Esophagus (tissue), 2 donors: ENCODE measurements at regions not wholly inside any gene's neighbourhood (a gene's known extent, or its start where the extent isn't known, plus 50 kb on each side); places are given as distances from the start of the nearest gene placed in this dataset.

Source experiments
- H3K27ac ChIP-seq, 2 donors: one replicate each; pipeline ENCODE4 v1.5.1; 2013; ENCODE audit warnings: low read depth in 2 of 2, mild to moderate bottlenecking in 2 of 2, inconsistent platforms in 1 of 2, low read length in 1 of 2, moderate library complexity in 1 of 2
- H3K27me3 ChIP-seq, 2 donors: one replicate each; pipeline ENCODE4 v1.6.1; 2013; ENCODE audit warnings: low read length in 2 of 2, control low read depth in 1 of 2, mild to moderate bottlenecking in 1 of 2; ENCODE audit not compliant: insufficient read depth in 2 of 2, control insufficient read depth in 1 of 2
- H3K36me3 ChIP-seq, 2 donors: one replicate each; pipeline ENCODE4 v1.6.1; 2013; ENCODE audit warnings: low read length in 1 of 2; ENCODE audit not compliant: control insufficient read depth in 2 of 2, insufficient read depth in 2 of 2
- H3K4me1 ChIP-seq, 2 donors: one replicate each; pipeline ENCODE4 v1.6.1; 2013; ENCODE audit warnings: low read length in 1 of 2; ENCODE audit not compliant: control insufficient read depth in 2 of 2, insufficient read depth in 2 of 2
- H3K4me3 ChIP-seq, 2 donors: one replicate each; pipeline ENCODE4 v1.5.1; 2013; ENCODE audit warnings: low read length in 2 of 2, mild to moderate bottlenecking in 2 of 2, low read depth in 1 of 2, moderate library complexity in 1 of 2
- H3K9me3 ChIP-seq, 2 donors: one replicate each; pipeline ENCODE4 v1.6.1; 2013; ENCODE audit warnings: mild to moderate bottlenecking in 2 of 2, low read depth in 1 of 2, low read length in 1 of 2, moderate library complexity in 1 of 2; ENCODE audit not compliant: control insufficient read depth in 2 of 2, insufficient read depth in 1 of 2
- WGBS, 2 donors: extraction: QIAGEN DNeasy Blood & Tissue Kit; methylation state at CpG; one replicate each; pipeline ENCODE4 v1.1.7; 2013; 5-methylcytosine and 5-hydroxymethylcytosine counted together
- donor health status: healthy with polysubstance abuse.
- donor health status: Bipolar disorder and iron deficiency.

DNA sequence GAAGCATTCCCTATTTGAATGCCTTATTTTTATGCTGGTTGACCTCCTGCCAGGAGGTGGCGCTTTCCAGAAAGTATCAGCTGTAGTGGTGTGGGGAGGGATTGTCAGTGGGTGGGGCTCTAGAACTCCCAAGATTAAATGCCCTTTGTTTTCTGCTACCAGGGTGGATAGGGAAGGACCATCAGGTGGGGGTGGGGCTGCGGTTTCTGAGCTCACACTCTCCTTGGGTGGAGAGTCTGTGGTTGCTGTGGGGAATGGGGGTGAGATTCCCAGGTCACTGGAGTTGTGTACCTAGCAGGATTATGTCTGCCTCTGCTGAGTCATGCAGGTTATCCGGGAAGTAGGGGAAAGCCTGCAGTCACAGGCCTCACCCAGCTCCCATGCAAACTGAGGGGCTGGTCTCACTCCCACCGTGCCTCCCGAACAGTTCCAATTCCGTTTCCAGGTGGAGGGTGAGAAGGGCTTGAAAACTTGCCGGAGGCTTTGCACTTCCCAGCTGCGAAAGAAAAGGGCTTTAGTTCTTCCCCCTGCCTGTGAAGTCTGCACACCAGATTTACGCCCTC lies 68.3 kb downstream of the ALG10B start:
- peak overlapping the region; percentile 40 to 79 for H3K27ac ChIP-seq
- WGBS, 2 donors = 76 to 80% methylated on average over 9 of the region's 9 CpGs

DNA sequence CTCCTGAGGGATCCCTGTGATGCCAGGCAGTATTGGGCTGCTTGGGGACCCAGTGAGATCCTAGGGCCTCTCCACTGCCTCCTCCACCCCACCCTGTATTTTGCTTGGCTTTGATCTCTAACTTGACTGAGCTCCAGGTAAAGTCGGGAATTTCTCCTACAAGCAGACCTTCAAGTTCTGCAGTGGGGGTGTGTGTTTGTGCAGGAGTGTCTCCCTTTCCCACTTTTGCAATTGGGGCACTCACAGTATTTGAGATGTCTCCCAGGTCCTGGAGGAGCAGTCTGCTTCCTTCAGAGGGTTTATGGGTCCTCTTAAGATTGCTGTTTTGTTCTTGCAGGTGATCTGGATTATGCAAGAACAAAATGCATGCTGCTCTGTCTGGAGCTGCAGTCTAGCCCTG lies 68.9 kb downstream of the ALG10B start:
- no peaks in the 10 kb centered on the region for H3K4me1 ChIP-seq
- no peaks in the 10 kb centered on the region for H3K27me3 ChIP-seq
- H3K4me3 ChIP-seq = no peak overlapping the region
- H3K36me3 ChIP-seq = no peaks in the 10 kb centered on the region
- H3K9me3 ChIP-seq = no peaks in the 10 kb centered on the region
- 41 to 61% methylated on average over 1 of the region's 1 CpG for WGBS, 2 donors
- H3K27ac ChIP-seq = peak overlapping the region; percentile 40 to 79

More for the DNA sequence above, 68.3 kb downstream of the ALG10B start:
- Histone ChIP-seq H3K9me3 (no peaks in the 10 kb centered on the region), H3K36me3 (no peaks in the 10 kb centered on the region), H3K4me1 (no peaks in the 10 kb centered on the region), H3K27me3 (no peaks in the 10 kb centered on the region), H3K4me3 (no peak overlapping the region)

DNA sequence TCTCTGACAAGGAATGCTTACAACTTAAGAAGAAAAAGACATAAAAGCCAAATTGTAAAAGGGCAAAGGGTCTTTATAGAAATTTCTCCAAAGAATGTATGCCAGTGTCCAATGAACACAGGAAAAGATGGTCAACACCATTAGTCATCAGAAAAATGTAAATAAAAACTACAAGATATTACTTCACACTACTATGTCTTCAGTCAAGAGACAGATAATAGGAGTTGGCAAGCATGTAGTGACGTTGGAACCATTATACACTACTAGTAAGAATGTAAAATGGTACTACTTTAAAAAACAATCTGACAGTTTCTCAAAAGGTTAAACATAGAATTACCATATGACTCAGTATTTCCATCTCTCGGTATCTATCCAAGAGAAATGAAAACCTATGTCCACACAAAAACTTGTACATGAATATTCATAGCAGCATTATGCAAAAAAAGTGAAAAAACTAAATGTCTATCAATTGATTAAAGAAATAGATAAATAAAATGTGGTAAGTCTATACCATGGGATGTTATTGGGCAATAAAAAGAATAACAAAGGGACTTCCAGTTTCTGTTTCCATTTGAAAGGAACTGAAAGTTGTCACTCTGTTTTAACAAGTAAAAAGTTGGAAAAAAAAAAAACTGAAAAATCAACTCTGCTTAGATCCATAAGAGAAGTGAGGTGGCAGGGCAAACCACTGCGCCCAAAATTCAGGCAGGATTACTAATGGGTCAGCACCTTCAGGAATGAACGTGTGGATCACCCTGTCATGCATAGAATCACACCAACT lies 69.8 kb downstream of the ALG10B start:
- Histone ChIP-seq H3K9me3 (no peaks in the 10 kb centered on the region), H3K4me3 (no peak overlapping the region), H3K36me3 (no peaks in the 10 kb centered on the region), H3K27ac (no peak overlapping the region), H3K27me3 (no peaks in the 10 kb centered on the region), H3K4me1 (no peaks in the 10 kb centered on the region)
- WGBS, 2 donors = 45 to 55% methylated on average over 4 of the region's 4 CpGs

DNA sequence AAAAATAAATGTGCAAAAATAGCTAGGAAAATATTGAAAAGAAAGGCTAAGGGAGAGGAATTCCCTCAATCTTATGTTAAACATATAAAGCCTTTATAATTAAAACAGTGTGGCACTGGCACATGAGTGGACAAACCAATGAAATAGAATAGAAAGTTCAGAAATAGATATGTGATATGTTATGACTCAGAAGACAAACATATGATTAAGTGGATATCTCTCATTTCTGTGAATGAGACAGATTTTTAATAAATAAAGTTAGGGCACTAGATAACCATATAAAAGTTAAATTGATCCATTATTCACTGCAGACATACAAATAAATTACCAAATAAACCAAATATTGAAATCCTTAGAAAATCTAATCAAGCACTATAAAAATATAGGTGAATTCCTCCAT lies 73.0 kb downstream of the ALG10B start:
- Histone ChIP-seq H3K36me3 (no peaks in the 10 kb centered on the region), H3K9me3 (no peaks in the 10 kb centered on the region), H3K4me3 (no peak overlapping the region), H3K27me3 (no peaks in the 10 kb centered on the region), H3K4me1 (no peaks in the 10 kb centered on the region), H3K27ac (no peak overlapping the region)

DNA sequence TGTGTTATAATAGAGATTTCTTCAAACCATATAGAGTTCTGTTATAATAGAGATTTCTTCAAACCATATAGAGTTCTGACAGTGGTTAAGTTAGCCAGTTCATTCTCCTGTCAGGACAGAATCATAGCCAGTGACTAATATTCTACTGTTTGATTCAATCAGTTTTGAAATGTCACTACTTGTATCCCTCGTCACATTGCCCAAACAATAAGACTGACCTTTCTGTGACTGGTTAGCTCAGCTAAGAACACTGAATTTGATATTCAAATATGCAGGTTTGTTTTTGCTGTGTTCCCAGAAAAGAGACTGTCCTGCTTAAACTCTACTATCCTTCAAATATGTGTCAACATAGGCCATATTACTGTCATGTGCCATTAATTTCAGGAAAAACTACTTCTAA lies 74.4 kb downstream of the ALG10B start:
- no peaks in the 10 kb centered on the region for H3K36me3 ChIP-seq
- 41 to 51% methylated on average over 1 of the region's 1 CpG for WGBS, 2 donors
- H3K27me3 ChIP-seq = no peaks in the 10 kb centered on the region
- no peaks in the 10 kb centered on the region for H3K9me3 ChIP-seq
- no peak overlapping the region for H3K4me3 ChIP-seq
- H3K4me1 ChIP-seq = no peaks in the 10 kb centered on the region
- no peak overlapping the region for H3K27ac ChIP-seq

DNA sequence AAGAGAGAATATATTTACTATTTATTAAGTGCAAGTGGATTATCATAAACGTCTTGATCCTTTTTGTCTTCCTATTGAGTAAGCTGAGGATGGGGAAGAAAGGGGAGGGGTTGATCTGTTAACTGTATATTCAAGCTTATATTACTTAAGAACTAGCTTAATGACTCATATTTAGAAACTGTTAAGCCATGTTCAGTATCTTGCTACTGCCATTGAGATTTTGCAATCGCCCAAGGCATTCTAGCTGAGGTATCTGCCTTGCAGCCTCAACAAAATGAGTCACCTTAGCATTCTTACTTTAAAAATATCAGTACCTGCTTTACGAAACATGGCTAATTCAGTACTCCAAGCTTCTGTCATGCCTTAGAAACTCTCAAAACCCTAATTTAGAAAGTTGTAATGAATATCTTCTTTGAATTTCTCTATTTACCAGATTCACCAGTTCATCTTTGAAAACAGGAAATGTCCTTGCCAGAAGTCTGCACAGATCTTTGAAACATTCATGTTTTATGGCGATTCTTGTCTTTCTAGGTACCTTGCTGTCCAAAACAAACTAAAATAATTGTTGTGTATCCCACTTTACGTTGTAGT lies 76.1 kb downstream of the ALG10B start:
- Histone ChIP-seq H3K4me3 (no peak overlapping the region), H3K27me3 (no peaks in the 10 kb centered on the region), H3K36me3 (no peaks in the 10 kb centered on the region), H3K4me1 (no peaks in the 10 kb centered on the region), H3K27ac (no peak overlapping the region), H3K9me3 (no peaks in the 10 kb centered on the region)
- WGBS, 2 donors = 35 to 49% methylated on average over 5 of the region's 5 CpGs

DNA sequence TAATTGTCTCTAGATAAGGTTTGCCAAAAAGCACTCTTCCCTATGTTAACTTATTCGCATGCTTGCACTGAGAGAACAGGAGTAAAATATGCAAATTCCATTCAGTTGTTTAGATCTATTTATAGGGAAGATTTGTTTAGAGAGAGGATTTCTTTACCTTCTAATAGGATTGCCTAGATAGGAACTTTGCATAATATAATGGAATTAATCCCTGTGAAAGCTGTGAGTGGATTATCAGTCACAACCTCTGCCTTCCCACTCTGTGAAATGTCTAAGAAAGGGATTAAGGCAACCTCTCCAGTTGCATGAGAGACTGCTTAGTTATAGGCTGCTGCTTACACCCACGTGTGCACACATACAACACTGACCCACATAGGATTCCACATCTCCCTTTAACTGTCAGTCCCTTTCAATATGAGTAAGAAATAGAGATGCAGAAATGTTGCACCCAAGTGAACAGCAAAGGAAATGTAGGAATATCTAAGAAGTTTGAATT lies 83.2 kb downstream of the ALG10B start:
- Histone ChIP-seq H3K27ac (no peak overlapping the region), H3K36me3 (no peaks in the 10 kb centered on the region), H3K4me1 (no peaks in the 10 kb centered on the region), H3K9me3 (no peaks in the 10 kb centered on the region), H3K4me3 (no peak overlapping the region), H3K27me3 (no peaks in the 10 kb centered on the region)
- WGBS, 2 donors = 59 to 65% methylated on average over 2 of the region's 2 CpGs

DNA sequence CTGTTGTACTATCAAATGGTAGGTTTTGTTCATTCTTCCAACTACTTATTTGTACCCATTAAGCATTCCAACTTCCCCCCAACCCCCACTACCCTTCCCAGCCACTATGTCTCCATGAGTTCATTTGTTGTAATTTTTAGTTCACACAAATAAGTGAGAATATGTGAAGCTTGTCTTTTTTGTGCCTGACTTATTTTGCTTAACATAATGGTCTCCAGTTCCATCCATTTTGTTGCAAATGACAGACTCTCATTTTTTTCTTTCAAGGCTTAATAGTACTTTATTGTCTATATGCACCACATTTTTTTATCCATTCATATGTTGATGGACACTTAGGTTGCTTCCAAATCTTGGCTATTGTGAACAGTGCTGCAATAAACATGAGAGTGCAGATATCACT lies 86.2 kb downstream of the ALG10B start:
- Histone ChIP-seq H3K36me3 (no peaks in the 10 kb centered on the region), H3K27ac (no peak overlapping the region), H3K4me1 (no peaks in the 10 kb centered on the region), H3K9me3 (peaks cover 3 to 5% of the 10 kb centered on the region in 2 donors), H3K4me3 (no peak overlapping the region), H3K27me3 (no peaks in the 10 kb centered on the region)

DNA sequence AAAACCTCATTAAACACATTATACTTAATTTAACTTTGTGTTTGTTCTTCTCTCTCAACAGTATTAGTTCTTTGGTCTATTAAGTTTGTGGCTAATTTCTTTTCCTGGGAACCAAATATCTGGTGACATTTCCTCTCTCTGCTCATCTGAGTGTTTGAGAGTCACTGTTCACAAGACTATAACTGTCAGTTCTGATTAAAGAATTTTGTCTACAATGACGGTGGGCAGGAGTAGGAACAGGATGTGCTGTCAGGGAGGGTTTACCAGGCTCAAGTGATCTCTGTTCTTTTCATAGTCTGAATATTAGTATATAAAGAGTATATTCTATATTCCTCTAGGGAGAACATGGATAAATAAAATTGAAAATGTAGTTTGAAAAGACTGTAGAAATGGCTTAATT lies 92.9 kb downstream of the ALG10B start:
- no peak overlapping the region for H3K27ac ChIP-seq
- H3K4me3 ChIP-seq = no peak overlapping the region
- H3K9me3 ChIP-seq = peaks cover 3 to 5% of the 10 kb centered on the region in 2 donors
- H3K27me3 ChIP-seq = no peaks in the 10 kb centered on the region
- WGBS, 2 donors = 21 to 25% methylated on average over 1 of the region's 1 CpG
- H3K4me1 ChIP-seq = no peaks in the 10 kb centered on the region
- no peaks in the 10 kb centered on the region for H3K36me3 ChIP-seq

DNA sequence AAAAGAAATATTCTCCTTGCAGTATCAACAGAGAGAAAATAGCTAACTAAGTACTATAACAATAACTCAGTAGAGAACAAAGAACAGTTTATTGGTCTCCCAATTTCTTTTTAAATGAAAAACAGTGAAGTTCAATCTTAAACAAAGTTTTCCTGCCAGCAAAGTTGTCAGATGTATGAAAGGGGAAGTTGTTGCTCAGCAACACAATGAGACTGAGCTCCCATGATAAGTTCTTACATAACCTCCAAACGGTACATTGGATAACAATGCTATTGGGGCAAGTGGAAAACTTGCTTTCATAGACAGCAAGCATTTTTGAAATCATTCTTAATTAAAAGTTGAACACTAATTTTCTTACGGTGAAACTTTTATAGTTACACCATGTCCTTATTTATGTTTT lies 94.9 kb downstream of the ALG10B start:
- Histone ChIP-seq H3K4me1 (no peaks in the 10 kb centered on the region), H3K27me3 (no peaks in the 10 kb centered on the region), H3K36me3 (no peaks in the 10 kb centered on the region), H3K4me3 (no peak overlapping the region), H3K27ac (no peak overlapping the region), H3K9me3 (no peaks in the 10 kb centered on the region)
- WGBS, 2 donors = 45 to 55% methylated on average over 2 of the region's 2 CpGs
